ENCODE measurements at regions not wholly inside any gene's neighbourhood (a gene's known extent, or its start where the extent isn't known, plus 50 kb on each side); places are given as distances from the start of the nearest gene placed in this dataset.

DNA sequence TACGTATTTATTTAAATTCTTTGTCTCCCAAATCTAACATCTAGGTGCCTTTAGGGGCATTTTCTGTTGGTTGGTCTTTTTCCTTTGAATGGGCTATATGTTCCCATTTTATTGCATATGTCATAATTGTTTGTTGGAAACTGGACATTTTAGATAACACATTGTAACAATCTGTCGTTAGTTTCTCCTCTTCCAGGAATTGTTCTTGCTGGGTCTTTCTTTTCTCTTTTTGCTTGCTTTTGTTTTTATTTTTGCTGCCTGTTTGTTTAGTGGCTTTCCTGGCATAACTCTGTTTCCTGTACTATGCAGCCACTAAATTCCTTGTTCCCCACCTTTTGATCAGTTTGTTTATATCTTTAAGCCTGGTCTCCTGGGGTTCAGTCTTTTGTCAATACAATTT is 244.3 kb upstream of the RTL1 start:
- Histone ChIP-seq H2AFZ (ENCODE audit: low read depth, low read length) (no peak overlapping the region), H3K4me3 (ENCODE audit: low read length) (no peak overlapping the region), H3K4me2 (ENCODE audit: low read length) (no peak overlapping the region), H3K9me3 (ENCODE audit: low read length) (no peaks in the 10 kb centered on the region), H3K9ac (ENCODE audit: low read length) (no peak overlapping the region), H4K20me1 (ENCODE audit: insufficient read depth) (no peaks in the 10 kb centered on the region), H3K9me2 (ENCODE audit: insufficient read depth, low read length) (no peaks in the 10 kb centered on the region), H3K27ac (ENCODE audit: low read length) (no peak overlapping the region), H3K27me3 (ENCODE audit: insufficient read depth, low read depth, low read length) (no peaks in the 10 kb centered on the region), H3K79me2 (replicated peaks; ENCODE audit: insufficient read depth, low read length) (no peaks in the 10 kb centered on the region), H3F3A (ENCODE audit: insufficient read depth, low read length, poor library complexity, severe bottlenecking) (no peaks in the 10 kb centered on the region), H3K36me3 (ENCODE audit: insufficient read depth, low read length) (no peaks in the 10 kb centered on the region)
- TF ChIP-seq MXI1 (conservative IDR thresholded peaks at IDR 0.05; ENCODE audit: poor library complexity, severe bottlenecking) (no peak), POLR2AphosphoS5 (IDR thresholded peaks at IDR 0.05) (no peak), CTCF (IDR thresholded peaks at IDR 0.05; ENCODE audit: poor library complexity, severe bottlenecking) (no peak), RAD21 (conservative IDR thresholded peaks at IDR 0.05) (no peak), EZH2 (IDR thresholded peaks at IDR 0.05; ENCODE audit: borderline replicate concordance, insufficient read depth, low read length, poor library complexity, severe bottlenecking) (no peak), SMC3 (conservative IDR thresholded peaks at IDR 0.05; ENCODE audit: poor library complexity) (no peak), TAF1 (IDR thresholded peaks at IDR 0.05; ENCODE audit: low read depth) (no peak)
- TF ChIP-seq, protein P1, sequence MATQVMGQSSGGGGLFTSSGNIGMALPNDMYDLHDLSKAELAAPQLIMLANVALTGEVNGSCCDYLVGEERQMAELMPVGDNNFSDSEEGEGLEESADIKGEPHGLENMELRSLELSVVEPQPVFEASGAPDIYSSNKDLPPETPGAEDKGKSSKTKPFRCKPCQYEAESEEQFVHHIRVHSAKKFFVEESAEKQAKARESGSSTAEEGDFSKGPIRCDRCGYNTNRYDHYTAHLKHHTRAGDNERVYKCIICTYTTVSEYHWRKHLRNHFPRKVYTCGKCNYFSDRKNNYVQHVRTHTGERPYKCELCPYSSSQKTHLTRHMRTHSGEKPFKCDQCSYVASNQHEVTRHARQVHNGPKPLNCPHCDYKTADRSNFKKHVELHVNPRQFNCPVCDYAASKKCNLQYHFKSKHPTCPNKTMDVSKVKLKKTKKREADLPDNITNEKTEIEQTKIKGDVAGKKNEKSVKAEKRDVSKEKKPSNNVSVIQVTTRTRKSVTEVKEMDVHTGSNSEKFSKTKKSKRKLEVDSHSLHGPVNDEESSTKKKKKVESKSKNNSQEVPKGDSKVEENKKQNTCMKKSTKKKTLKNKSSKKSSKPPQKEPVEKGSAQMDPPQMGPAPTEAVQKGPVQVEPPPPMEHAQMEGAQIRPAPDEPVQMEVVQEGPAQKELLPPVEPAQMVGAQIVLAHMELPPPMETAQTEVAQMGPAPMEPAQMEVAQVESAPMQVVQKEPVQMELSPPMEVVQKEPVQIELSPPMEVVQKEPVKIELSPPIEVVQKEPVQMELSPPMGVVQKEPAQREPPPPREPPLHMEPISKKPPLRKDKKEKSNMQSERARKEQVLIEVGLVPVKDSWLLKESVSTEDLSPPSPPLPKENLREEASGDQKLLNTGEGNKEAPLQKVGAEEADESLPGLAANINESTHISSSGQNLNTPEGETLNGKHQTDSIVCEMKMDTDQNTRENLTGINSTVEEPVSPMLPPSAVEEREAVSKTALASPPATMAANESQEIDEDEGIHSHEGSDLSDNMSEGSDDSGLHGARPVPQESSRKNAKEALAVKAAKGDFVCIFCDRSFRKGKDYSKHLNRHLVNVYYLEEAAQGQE (IDR thresholded peaks at IDR 0.05; ENCODE audit: borderline replicate concordance): no peak

DNA sequence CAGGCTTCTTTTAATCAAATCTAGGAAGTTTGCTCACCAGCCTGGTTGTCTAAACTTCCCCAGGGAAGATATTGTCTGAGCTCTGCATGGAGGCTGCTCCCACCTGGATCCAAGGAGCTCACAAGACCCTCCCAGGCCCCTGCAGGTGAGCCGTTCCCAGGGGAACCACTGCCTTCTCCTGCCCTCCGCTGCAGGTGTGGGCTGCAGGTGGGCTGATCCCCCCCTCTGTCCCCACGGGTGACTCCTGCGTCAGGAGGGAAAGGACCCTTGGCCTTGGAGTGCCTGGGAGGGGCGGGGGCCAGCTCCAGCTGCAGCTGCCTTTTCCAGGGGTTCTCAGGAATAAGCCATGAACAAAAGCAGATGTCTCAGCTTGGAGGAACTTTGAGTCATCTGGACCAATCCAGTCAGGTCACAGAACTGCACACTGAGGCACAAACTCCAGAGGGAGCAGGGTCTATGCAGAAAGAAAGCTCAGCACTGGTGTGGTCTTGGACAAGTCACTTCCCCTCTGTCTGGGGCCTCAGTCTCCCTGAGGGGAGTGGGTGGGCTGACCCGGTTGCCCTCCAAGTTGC is 246.6 kb upstream of the RTL1 start:
- Histone ChIP-seq H3K4me3 (ENCODE audit: low read length) (no peak overlapping the region), H3K9me3 (ENCODE audit: low read length) (no peaks in the 10 kb centered on the region), H4K20me1 (ENCODE audit: insufficient read depth) (no peaks in the 10 kb centered on the region), H3K9me2 (ENCODE audit: insufficient read depth, low read length) (no peaks in the 10 kb centered on the region), H3K27ac (ENCODE audit: low read length) (no peak overlapping the region), H3K36me3 (ENCODE audit: insufficient read depth, low read length) (no peaks in the 10 kb centered on the region), H3K4me2 (ENCODE audit: low read length) (no peak overlapping the region), H3K27me3 (ENCODE audit: insufficient read depth, low read depth, low read length) (no peaks in the 10 kb centered on the region), H3F3A (ENCODE audit: insufficient read depth, low read length, poor library complexity, severe bottlenecking) (no peaks in the 10 kb centered on the region), H2AFZ (ENCODE audit: low read depth, low read length) (no peak overlapping the region), H3K79me2 (replicated peaks; ENCODE audit: insufficient read depth, low read length) (no peaks in the 10 kb centered on the region), H3K9ac (ENCODE audit: low read length) (no peak overlapping the region)
- TF ChIP-seq POLR2AphosphoS5 (IDR thresholded peaks at IDR 0.05) (no peak), CTCF (IDR thresholded peaks at IDR 0.05; ENCODE audit: poor library complexity, severe bottlenecking) (no peak), EP300 (conservative IDR thresholded peaks at IDR 0.05; ENCODE audit: poor library complexity, severe bottlenecking) (no peak), TAF1 (IDR thresholded peaks at IDR 0.05; ENCODE audit: low read depth) (no peak), MXI1 (conservative IDR thresholded peaks at IDR 0.05; ENCODE audit: poor library complexity, severe bottlenecking) (no peak), EZH2 (IDR thresholded peaks at IDR 0.05; ENCODE audit: borderline replicate concordance, insufficient read depth, low read length, poor library complexity, severe bottlenecking) (no peak), SMC3 (conservative IDR thresholded peaks at IDR 0.05; ENCODE audit: poor library complexity) (no peak), RAD21 (conservative IDR thresholded peaks at IDR 0.05) (no peak)
- TF ChIP-seq, protein P1 (IDR thresholded peaks at IDR 0.05; ENCODE audit: borderline replicate concordance): no peak

Measured in neural cell (in vitro differentiated cells).